ENCODE measurements at regions not wholly inside any gene's neighbourhood (a gene's known extent, or its start where the extent isn't known, plus 50 kb on each side); places are given as distances from the start of the nearest gene placed in this dataset.

DNA sequence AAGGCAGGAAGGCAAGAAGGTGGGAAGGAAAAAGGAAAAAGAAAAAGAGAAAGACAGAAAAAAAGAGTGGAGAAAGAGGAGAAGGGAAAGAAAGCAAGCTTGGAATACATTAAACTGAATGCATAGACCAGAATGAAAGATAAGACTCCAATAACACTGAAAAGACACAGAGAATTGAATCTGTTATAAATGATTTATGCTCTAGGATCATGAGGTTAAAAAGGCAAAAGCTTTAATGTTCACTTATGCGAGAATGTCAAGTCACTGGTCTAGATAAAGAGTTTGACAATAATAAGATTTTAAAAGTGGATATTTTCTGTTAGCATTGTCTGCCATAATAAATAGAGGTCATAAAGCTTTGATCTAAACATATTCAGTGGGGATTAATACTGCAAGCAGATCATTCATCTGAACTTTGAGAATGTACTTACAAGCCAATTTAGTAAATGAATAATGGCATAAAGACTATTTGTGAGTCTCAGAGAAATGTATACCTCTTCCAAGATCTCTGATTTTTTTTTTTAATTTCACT lies 1069.2 kb upstream of the SLC39A10 start:
- Histone ChIP-seq H3K4me1 (ENCODE audit: control insufficient read depth in 1 of 2, insufficient read depth in 2 of 2, low read length in 2 of 2) (no peaks in the 10 kb centered on the region), H3K9me3 (replicated peaks in 1 of 2; ENCODE audit: control insufficient read depth in 1 of 2, insufficient read depth in 1 of 2, low read length in 2 of 2) (peaks cover 0 to 3% of the 10 kb centered on the region in 2 donors), H3K4me3 (replicated peaks in 1 of 3; ENCODE audit: low read depth in 2 of 3, low read length in 3 of 3) (no peak overlapping the region), H4K20me1 (ENCODE audit: insufficient read depth, low read length) (no peaks in the 10 kb centered on the region), H3K9ac (ENCODE audit: insufficient read depth, low read length, poor library complexity, severe bottlenecking) (no peak overlapping the region), H3K27ac (ENCODE audit: low read depth in 1 of 2, low read length in 2 of 2) (no peak overlapping the region), H3K79me2 (ENCODE audit: insufficient read depth, low read length) (no peaks in the 10 kb centered on the region), H3K4me2 (replicated peaks; ENCODE audit: extremely low read depth, low read length, poor library complexity, severe bottlenecking) (no peak overlapping the region), H3K36me3 (replicated peaks in 1 of 2; ENCODE audit: control insufficient read depth in 1 of 2, insufficient read depth in 2 of 2, low read length in 2 of 2) (no peaks in the 10 kb centered on the region), H2AFZ (ENCODE audit: insufficient read depth, low read depth, low read length, poor library complexity, severe bottlenecking) (no peak overlapping the region), H3K27me3 (ENCODE audit: control insufficient read depth in 2 of 2, insufficient read depth in 2 of 2, low read length in 2 of 2) (no peaks in the 10 kb centered on the region)
- no peaks in the 10 kb centered on the region for H3K36me3 Mint-ChIP-seq
- H3K4me1 Mint-ChIP-seq = no peaks in the 10 kb centered on the region
- H3K27ac Mint-ChIP-seq = no peak overlapping the region
- no peak overlapping the region for H3K4me3 Mint-ChIP-seq
- TF ChIP-seq, protein P1, sequence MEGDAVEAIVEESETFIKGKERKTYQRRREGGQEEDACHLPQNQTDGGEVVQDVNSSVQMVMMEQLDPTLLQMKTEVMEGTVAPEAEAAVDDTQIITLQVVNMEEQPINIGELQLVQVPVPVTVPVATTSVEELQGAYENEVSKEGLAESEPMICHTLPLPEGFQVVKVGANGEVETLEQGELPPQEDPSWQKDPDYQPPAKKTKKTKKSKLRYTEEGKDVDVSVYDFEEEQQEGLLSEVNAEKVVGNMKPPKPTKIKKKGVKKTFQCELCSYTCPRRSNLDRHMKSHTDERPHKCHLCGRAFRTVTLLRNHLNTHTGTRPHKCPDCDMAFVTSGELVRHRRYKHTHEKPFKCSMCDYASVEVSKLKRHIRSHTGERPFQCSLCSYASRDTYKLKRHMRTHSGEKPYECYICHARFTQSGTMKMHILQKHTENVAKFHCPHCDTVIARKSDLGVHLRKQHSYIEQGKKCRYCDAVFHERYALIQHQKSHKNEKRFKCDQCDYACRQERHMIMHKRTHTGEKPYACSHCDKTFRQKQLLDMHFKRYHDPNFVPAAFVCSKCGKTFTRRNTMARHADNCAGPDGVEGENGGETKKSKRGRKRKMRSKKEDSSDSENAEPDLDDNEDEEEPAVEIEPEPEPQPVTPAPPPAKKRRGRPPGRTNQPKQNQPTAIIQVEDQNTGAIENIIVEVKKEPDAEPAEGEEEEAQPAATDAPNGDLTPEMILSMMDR (IDR thresholded peaks at IDR 0.05) = no peak
- intact Hi-C loops (cut with micrococcal nuclease) = no loop called here
- no peak for DNase-seq
- H3K27me3 Mint-ChIP-seq (ENCODE audit: low read depth in 3 of 3) = no peaks in the 10 kb centered on the region
- H3K9me3 Mint-ChIP-seq = peaks cover 0 to 6% (median 0%) of the 10 kb centered on the region in 7 donors
- no CpG with 5 or more reads among the region's 1 CpG for WGBS (ENCODE audit: insufficient coverage)

DNA sequence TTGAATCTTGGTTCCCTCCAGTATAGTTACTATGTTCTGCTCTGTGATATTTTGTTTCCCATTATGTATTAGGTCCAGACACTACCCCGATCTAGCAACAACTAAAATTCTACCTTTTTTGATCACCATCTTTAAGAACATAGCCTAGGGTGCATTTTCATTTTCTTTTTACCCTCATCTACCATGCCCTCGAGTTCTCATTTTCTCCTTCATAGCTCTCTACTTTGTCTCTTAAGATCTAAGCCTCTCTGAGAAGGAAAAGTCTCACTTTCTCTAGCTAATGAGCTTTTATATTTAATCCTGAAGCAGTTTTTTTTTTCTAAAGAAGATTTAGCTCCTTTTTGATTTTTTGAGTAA lies 1089.4 kb upstream of the SLC39A10 start:
- no peaks in the 10 kb centered on the region for H3K36me3 Mint-ChIP-seq
- H3K4me1 ChIP-seq (ENCODE audit: control insufficient read depth in 1 of 2, insufficient read depth in 2 of 2, low read length in 2 of 2) = no peaks in the 10 kb centered on the region
- no peaks in the 10 kb centered on the region for H3K36me3 ChIP-seq (replicated peaks in 1 of 2; ENCODE audit: control insufficient read depth in 1 of 2, insufficient read depth in 2 of 2, low read length in 2 of 2)
- no peak overlapping the region for H3K4me2 ChIP-seq (replicated peaks; ENCODE audit: extremely low read depth, low read length, poor library complexity, severe bottlenecking)
- peaks cover 0 to 1% (median 0%) of the 10 kb centered on the region in 3 donors for H3K27me3 Mint-ChIP-seq (ENCODE audit: low read depth in 3 of 3)
- no peak overlapping the region for H2AFZ ChIP-seq (ENCODE audit: insufficient read depth, low read depth, low read length, poor library complexity, severe bottlenecking)
- WGBS (ENCODE audit: insufficient coverage) = no CpG with 5 or more reads among the region's 2 CpGs
- H3K9ac ChIP-seq (ENCODE audit: insufficient read depth, low read length, poor library complexity, severe bottlenecking) = no peak overlapping the region
- no peak overlapping the region for H3K4me3 Mint-ChIP-seq
- H3K4me1 Mint-ChIP-seq = no peaks in the 10 kb centered on the region
- H3K9me3 ChIP-seq (replicated peaks in 1 of 2; ENCODE audit: control insufficient read depth in 1 of 2, insufficient read depth in 1 of 2, low read length in 2 of 2) = no peaks in the 10 kb centered on the region
- no peak overlapping the region for H3K27ac Mint-ChIP-seq
- H3K9me3 Mint-ChIP-seq = peaks cover 0 to 2% (median 0%) of the 10 kb centered on the region in 7 donors
- intact Hi-C loops (cut with micrococcal nuclease) = no loop called here
- H3K27me3 ChIP-seq (ENCODE audit: control insufficient read depth in 2 of 2, insufficient read depth in 2 of 2, low read length in 2 of 2) = no peaks in the 10 kb centered on the region
- H3K79me2 ChIP-seq (ENCODE audit: insufficient read depth, low read length) = no peaks in the 10 kb centered on the region
- H3K27ac ChIP-seq (ENCODE audit: low read depth in 1 of 2, low read length in 2 of 2) = no peak overlapping the region
- DNase-seq = no peak
- TF ChIP-seq, protein P1 (IDR thresholded peaks at IDR 0.05) = no peak
- no peak overlapping the region for H3K4me3 ChIP-seq (replicated peaks in 1 of 3; ENCODE audit: low read depth in 2 of 3, low read length in 3 of 3)
- H4K20me1 ChIP-seq (ENCODE audit: insufficient read depth, low read length) = no peaks in the 10 kb centered on the region

Data from CD14-positive monocyte (primary cell).